ENCODE measurements at regions not wholly inside any gene's neighbourhood (a gene's known extent, or its start where the extent isn't known, plus 50 kb on each side); places are given as distances from the start of the nearest gene placed in this dataset.

DNA sequence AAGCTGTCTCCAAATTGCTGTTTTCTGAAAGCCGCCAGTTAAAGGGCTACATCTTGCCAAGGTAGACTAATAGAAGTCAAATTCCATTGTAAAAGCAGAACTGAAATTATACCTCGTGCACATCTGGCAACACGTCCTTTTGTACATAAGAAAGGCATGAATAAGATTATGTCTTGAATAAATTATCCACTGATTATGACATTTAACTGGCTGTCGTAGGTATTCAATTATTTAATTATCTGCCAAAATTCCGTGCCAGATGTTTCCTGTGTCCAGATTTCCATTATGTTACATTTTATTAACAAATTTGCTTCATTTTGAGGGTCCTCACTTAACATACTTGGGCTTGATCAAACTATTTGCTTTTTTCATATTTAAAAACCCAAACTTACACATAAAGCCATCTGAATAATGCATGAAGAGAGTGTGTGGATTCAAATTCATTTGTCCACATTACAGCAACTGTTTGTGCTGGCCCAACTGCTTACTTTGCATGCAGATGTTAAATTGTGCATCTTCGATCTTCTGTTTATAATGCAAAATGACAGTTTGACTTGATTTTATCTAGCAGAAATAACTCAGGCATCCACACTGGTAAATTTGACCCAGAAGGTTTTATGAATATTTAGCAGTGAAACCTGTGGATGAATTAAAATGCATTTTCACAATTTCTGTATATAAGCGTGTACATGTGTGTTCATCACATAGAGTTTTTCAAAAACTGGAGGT is 701.5 kb downstream of the ZNF385D start:
- H3K27me3 ChIP-seq, result no peaks in the 10 kb centered on the region
- no peaks in the 10 kb centered on the region for H3K9me3 ChIP-seq
- no peak overlapping the region for H3K4me3 ChIP-seq (ENCODE audit: low read depth, low read length)
- no peaks in the 10 kb centered on the region for H3K36me3 ChIP-seq
- DNase-seq, result no peak
- TF ChIP-seq CTCF (IDR thresholded peaks at IDR 0.05; ENCODE audit: low read depth, low read length), result no peak
- H3K4me1 ChIP-seq, result no peaks in the 10 kb centered on the region

DNA sequence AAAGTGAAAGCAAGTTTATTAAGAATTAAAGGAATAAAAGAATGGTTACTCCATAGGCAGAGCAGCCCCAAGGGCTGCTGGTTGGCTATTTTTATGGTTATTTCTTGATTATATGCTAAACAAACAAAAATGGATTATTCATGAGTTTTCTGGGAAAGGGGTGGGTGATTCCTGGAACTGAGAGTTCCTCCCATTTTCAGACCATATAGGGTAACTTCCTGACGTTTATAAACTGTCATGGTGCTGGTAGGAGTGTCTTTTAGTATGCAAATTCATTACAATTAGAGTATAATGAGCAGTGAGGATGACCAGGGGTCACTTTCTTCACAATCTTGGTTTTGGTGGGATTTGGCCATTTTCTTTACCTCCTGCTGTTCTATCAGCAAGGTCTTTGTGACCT is 707.9 kb downstream of the ZNF385D start:
- TF ChIP-seq CTCF (IDR thresholded peaks at IDR 0.05; ENCODE audit: low read depth, low read length), result no peak
- Histone ChIP-seq H3K9me3 (no peaks in the 10 kb centered on the region), H3K4me3 (ENCODE audit: low read depth, low read length) (no peak overlapping the region)

GRCh38 chr3:21042184-21042583 is 708.8 kb downstream of the ZNF385D start:
- no peaks in the 10 kb centered on the region for H3K27me3 ChIP-seq
- no peak for TF ChIP-seq CTCF (IDR thresholded peaks at IDR 0.05; ENCODE audit: low read depth, low read length)
- no peaks in the 10 kb centered on the region for H3K4me1 ChIP-seq
- no peak for DNase-seq
- H3K4me3 ChIP-seq (ENCODE audit: low read depth, low read length), result no peak overlapping the region
- H3K36me3 ChIP-seq, result no peaks in the 10 kb centered on the region
- no peaks in the 10 kb centered on the region for H3K9me3 ChIP-seq

More for the DNA sequence above, 707.9 kb downstream of the ZNF385D start:
- H3K4me1 ChIP-seq, result no peaks in the 10 kb centered on the region
- H3K27me3 ChIP-seq, result no peaks in the 10 kb centered on the region
- DNase-seq, result no peak
- no peaks in the 10 kb centered on the region for H3K36me3 ChIP-seq

DNA sequence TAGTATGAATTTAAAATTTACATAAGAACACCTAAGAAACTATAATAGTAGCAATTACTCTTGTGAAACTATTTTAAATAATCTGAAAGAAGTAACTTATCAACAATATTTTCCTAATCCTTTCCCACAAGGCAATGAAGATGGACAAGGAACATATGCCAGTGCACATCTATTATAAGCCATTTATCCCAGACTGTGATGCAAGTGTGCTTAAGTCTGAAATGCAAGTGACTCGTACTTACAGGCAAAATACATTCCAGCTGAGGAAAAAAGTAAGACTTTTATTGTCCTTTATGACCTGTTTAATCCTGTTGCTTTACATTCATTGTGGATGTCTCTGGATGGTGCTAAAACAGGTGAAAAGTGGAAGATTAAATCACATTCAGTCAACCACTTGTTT is 709.4 kb downstream of the ZNF385D start:
- no peaks in the 10 kb centered on the region for H3K9me3 ChIP-seq
- no peaks in the 10 kb centered on the region for H3K27me3 ChIP-seq
- TF ChIP-seq CTCF (IDR thresholded peaks at IDR 0.05; ENCODE audit: low read depth, low read length), result no peak
- no peak overlapping the region for H3K4me3 ChIP-seq (ENCODE audit: low read depth, low read length)
- H3K4me1 ChIP-seq, result no peaks in the 10 kb centered on the region
- no peak for DNase-seq
- no peaks in the 10 kb centered on the region for H3K36me3 ChIP-seq

DNA sequence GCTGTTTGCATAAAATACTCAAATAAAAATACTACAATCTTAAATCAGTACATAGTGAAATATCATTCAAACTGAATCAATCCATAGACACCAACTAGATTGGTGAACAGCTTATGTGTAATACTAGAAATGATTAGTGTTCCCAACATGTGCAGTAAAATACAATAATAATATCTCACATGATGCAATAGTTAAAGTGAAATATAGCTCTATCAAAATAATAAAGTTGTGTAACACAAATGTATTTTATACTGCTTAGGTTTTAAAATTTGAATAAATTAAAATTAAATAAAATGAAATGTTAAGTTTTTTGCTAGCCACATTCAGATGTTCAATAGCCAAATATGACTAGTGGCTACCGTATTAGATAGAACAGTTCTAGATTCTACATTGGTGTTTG is 714.1 kb downstream of the ZNF385D start:
- DNase-seq, result no peak
- no peak for TF ChIP-seq CTCF (IDR thresholded peaks at IDR 0.05; ENCODE audit: low read depth, low read length)
- Histone ChIP-seq H3K4me1 (no peaks in the 10 kb centered on the region), H3K9me3 (no peaks in the 10 kb centered on the region), H3K36me3 (no peaks in the 10 kb centered on the region), H3K4me3 (ENCODE audit: low read depth, low read length) (no peak overlapping the region), H3K27me3 (no peaks in the 10 kb centered on the region)

DNA sequence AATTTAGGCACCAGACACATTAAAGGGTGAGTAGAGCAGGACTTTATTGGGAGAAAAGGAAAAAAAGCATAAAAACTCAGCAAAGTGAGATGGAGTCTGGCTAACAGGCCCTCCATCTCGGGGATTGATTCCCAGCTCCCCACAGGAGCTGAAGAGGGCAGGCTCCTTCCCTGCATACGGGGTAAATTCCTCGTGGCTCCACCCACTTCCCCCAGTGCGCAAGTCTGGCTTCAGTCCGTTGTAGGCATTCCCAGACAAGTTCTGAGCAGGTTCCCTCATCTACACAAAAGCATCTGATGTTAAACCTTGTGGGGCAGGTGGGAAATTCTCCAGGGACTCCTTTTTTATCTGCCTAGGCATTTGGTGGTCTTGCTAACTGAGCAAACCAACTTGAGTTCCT is 722.6 kb downstream of the ZNF385D start:
- no peak overlapping the region for H3K4me3 ChIP-seq (ENCODE audit: low read depth, low read length)
- no peak for TF ChIP-seq CTCF (IDR thresholded peaks at IDR 0.05; ENCODE audit: low read depth, low read length)
- no peaks in the 10 kb centered on the region for H3K36me3 ChIP-seq
- no peak for DNase-seq
- H3K9me3 ChIP-seq, result no peaks in the 10 kb centered on the region
- no peaks in the 10 kb centered on the region for H3K27me3 ChIP-seq
- no peaks in the 10 kb centered on the region for H3K4me1 ChIP-seq

Measured in BE2C (cell line).